ENCODE measurements at regions not wholly inside any gene's neighbourhood (a gene's known extent, or its start where the extent isn't known, plus 50 kb on each side); places are given as distances from the start of the nearest gene placed in this dataset.
A peak's percentile ranks its signal among the peaks of the same experiment; 100 is the strongest.
"Not testable (repeated sequence)": the region's sequence is repeated elsewhere in the genome, so short reads cannot be mapped to it uniquely, and the experiment has no call there.

- H3K27ac ChIP-seq (replicated peaks) = no peak overlapping the region
- intact Hi-C loops (cut with micrococcal nuclease) = no loop called here
- TF ChIP-seq, protein P1, sequence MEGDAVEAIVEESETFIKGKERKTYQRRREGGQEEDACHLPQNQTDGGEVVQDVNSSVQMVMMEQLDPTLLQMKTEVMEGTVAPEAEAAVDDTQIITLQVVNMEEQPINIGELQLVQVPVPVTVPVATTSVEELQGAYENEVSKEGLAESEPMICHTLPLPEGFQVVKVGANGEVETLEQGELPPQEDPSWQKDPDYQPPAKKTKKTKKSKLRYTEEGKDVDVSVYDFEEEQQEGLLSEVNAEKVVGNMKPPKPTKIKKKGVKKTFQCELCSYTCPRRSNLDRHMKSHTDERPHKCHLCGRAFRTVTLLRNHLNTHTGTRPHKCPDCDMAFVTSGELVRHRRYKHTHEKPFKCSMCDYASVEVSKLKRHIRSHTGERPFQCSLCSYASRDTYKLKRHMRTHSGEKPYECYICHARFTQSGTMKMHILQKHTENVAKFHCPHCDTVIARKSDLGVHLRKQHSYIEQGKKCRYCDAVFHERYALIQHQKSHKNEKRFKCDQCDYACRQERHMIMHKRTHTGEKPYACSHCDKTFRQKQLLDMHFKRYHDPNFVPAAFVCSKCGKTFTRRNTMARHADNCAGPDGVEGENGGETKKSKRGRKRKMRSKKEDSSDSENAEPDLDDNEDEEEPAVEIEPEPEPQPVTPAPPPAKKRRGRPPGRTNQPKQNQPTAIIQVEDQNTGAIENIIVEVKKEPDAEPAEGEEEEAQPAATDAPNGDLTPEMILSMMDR (IDR thresholded peaks at IDR 0.05; ENCODE audit: borderline replicate concordance) = no peak
Measured at GRCh38 chr7:93026425-93026824, 91.4 kb downstream of the SAMD9 start.

DNA sequence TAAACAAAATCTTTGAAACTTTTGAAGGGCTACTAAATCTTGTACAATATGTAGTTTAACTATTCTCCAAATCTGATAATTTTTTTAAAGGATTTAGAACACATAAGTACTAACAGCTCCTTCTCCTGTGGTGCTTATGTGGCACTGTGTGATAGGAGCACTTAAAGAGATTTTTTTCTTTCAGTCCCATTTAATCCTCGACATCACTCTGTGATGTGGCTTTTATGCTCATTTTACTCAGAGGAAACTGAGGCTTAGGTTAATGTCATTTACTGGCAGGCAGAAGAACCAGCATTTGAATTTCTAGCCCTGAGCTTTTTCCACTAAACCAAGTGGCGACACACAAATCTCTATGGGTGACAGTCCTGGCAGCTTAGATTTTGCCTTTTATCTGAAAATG is 92.4 kb downstream of the SAMD9 start:
- DNase-seq = no peak
- H3K27ac ChIP-seq (replicated peaks) = no peak overlapping the region
- no peaks in the 10 kb centered on the region for H3K4me1 ChIP-seq
- no peaks in the 10 kb centered on the region for H3K9me3 ChIP-seq (replicated peaks)
- peaks cover 5% of the 10 kb centered on the region for H3K27me3 ChIP-seq (ENCODE audit: low read depth)
- TF ChIP-seq, protein P1 (IDR thresholded peaks at IDR 0.05; ENCODE audit: borderline replicate concordance) = no peak
- no peak overlapping the region for H3K4me3 ChIP-seq
- H3K36me3 ChIP-seq = no peaks in the 10 kb centered on the region
- intact Hi-C loops (cut with micrococcal nuclease) = no loop called here

More at GRCh38 chr7:93026425-93026824, 91.4 kb downstream of the SAMD9 start:
- Histone ChIP-seq H3K4me3 (no peak overlapping the region), H3K27me3 (ENCODE audit: low read depth) (peaks cover 5% of the 10 kb centered on the region), H3K4me1 (no peaks in the 10 kb centered on the region), H3K36me3 (no peaks in the 10 kb centered on the region), H3K9me3 (replicated peaks) (peaks cover 9% of the 10 kb centered on the region)
- DNase-seq = no peak

DNA sequence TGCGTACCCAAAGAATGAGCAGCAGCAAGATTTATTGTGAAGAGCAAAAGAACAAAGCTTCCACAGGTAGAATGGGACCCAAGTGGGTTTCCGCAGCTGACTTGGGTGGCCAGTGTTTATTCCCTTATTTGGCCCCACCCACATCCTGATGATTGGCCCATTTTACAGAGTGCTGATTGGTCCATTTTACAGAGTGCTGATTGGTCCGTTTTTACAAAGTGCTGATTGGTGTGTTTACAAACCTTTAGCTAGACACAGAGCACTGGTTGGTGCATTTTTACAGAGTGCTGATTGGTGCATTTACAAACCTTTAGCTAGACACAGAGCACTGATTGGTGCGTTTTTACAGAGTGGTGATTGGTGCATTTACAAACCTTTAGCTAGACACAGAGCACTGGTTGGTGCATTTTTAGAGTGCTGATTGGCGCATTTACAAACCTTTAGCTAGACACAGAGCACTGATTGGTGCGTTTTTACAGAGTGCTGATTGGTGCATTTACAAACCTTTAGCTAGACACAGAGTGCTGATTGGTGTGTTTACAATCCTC is 94.8 kb downstream of the SAMD9 start:
- H3K4me3 ChIP-seq; H3K9me3 ChIP-seq (replicated peaks); intact Hi-C loops (cut with micrococcal nuclease); DNase-seq; H3K27ac ChIP-seq (replicated peaks); H3K27me3 ChIP-seq (ENCODE audit: low read depth); H3K36me3 ChIP-seq; H3K4me1 ChIP-seq: not testable (repeated sequence)

DNA sequence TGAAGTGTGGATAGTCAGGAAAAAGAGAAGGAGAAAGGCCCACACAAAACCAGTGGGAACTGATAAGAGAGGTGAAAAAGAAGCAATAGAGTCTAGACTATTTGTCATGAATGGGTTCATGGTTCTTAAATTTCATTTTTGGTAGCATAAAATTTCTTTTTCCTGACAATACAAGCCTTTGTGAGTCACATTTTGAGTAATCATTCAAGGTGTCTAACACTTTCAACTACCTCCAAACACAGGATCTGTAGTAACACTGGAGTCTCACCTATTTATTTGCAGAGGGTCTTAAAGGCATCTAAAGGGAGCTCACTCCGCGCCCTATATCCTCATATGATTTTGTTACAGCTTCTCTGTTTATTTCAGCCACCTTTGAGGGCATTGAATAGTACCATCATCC is 96.0 kb downstream of the SAMD9 start:
- TF ChIP-seq, protein P1 (IDR thresholded peaks at IDR 0.05; ENCODE audit: borderline replicate concordance) = no peak

GRCh38 chr7:93018716-93019115 is 99.1 kb downstream of the SAMD9 start:
- H3K36me3 ChIP-seq = no peaks in the 10 kb centered on the region
- intact Hi-C loops (cut with micrococcal nuclease) = no loop called here
- TF ChIP-seq, protein P1 (IDR thresholded peaks at IDR 0.05; ENCODE audit: borderline replicate concordance) = no peak

More for the DNA sequence above, 96.0 kb downstream of the SAMD9 start:
- H3K9me3 ChIP-seq (replicated peaks) = no peaks in the 10 kb centered on the region
- no peaks in the 10 kb centered on the region for H3K36me3 ChIP-seq
- H3K27ac ChIP-seq (replicated peaks) = no peak overlapping the region
- intact Hi-C loops (cut with micrococcal nuclease) = no loop called here
- DNase-seq = no peak
- H3K4me1 ChIP-seq = peaks cover 5% of the 10 kb centered on the region
- no peaks in the 10 kb centered on the region for H3K27me3 ChIP-seq (ENCODE audit: low read depth)
- no peak overlapping the region for H3K4me3 ChIP-seq

GRCh38 chr7:93016681-93017381 is 100.9 kb downstream of the SAMD9 start:
- Histone ChIP-seq H3K4me3 (no peak overlapping the region), H3K27me3 (ENCODE audit: low read depth) (no peaks in the 10 kb centered on the region), H3K9me3 (replicated peaks) (no peaks in the 10 kb centered on the region), H3K4me1 (peaks cover 28% of the 10 kb centered on the region), H3K27ac (replicated peaks) (peak overlapping the region; percentile 71), H3K36me3 (no peaks in the 10 kb centered on the region)
- DNase-seq = no peak
- TF ChIP-seq, protein P1 (IDR thresholded peaks at IDR 0.05; ENCODE audit: borderline replicate concordance) = no peak
- intact Hi-C loops (cut with micrococcal nuclease) = no loop called here

More at GRCh38 chr7:93018716-93019115, 99.1 kb downstream of the SAMD9 start:
- H3K9me3 ChIP-seq (replicated peaks) = no peaks in the 10 kb centered on the region
- H3K27ac ChIP-seq (replicated peaks) = no peak overlapping the region
- no peak overlapping the region for H3K4me3 ChIP-seq
- H3K4me1 ChIP-seq = peaks cover 28% of the 10 kb centered on the region
- DNase-seq = no peak
- no peaks in the 10 kb centered on the region for H3K27me3 ChIP-seq (ENCODE audit: low read depth)

All from left ventricle myocardium inferior (tissue), 1 donor.